ENCODE measurements at regions not wholly inside any gene's neighbourhood (a gene's known extent, or its start where the extent isn't known, plus 50 kb on each side); places are given as distances from the start of the nearest gene placed in this dataset.

GRCh38 chr2:6764968-6765723, 100.6 kb downstream of the CMPK2 start:
- H3K9me3 ChIP-seq (ENCODE audit: control insufficient read depth, insufficient read depth, low read depth, low read length) = no peaks in the 10 kb centered on the region
- in situ Hi-C loops (cut with HindIII; ENCODE audit: low pct_unique_long_range_greater_than_20kb, low sequenced_read_pairs) (no loop called here), intact Hi-C loops (cut with micrococcal nuclease; ENCODE audit: unreplicated experiment) (no loop called here)
- BruUV-seq (replicated peaks) = no TSS peak
- DNase-seq (ENCODE audit: low read depth, low spot score) = no peak
- CTCF ChIA-PET = no interaction called here
- no peak overlapping the region for H3K4me3 ChIP-seq (ENCODE audit: low read depth in 2 of 2, low read length in 2 of 2)
- no peaks in the 10 kb centered on the region for H3K36me3 ChIP-seq (ENCODE audit: control insufficient read depth, insufficient read depth, low read length)
- H3K27ac ChIP-seq (ENCODE audit: low read length) = no peak overlapping the region
- ATAC-seq = no peak
- TF ChIP-seq REST (IDR thresholded peaks at IDR 0.05; ENCODE audit: insufficient read depth in 1 of 2, low read depth in 2 of 2, low read length in 1 of 2) (no peak), TCF7L2 (IDR thresholded peaks at IDR 0.05; ENCODE audit: low read depth, low read length) (no peak), SIN3A (IDR thresholded peaks at IDR 0.05; ENCODE audit: borderline replicate concordance, insufficient read depth, low read depth, low read length) (no peak), POLR2AphosphoS5 (IDR thresholded peaks at IDR 0.05; ENCODE audit: low read depth, low read length) (no peak), CTCF (IDR thresholded peaks at IDR 0.05) (no peak)
- H3K27me3 ChIP-seq (ENCODE audit: control insufficient read depth, insufficient read depth, low read length) = no peaks in the 10 kb centered on the region
- POLR2A ChIA-PET = no interaction called here
- no peaks in the 10 kb centered on the region for H3K4me1 ChIP-seq (ENCODE audit: control insufficient read depth, insufficient read depth, low read length)

- Histone ChIP-seq H3K9me3 (ENCODE audit: control insufficient read depth, insufficient read depth, low read depth, low read length) (no peaks in the 10 kb centered on the region), H3K36me3 (ENCODE audit: control insufficient read depth, insufficient read depth, low read length) (no peaks in the 10 kb centered on the region), H3K4me1 (ENCODE audit: control insufficient read depth, insufficient read depth, low read length) (no peaks in the 10 kb centered on the region), H3K4me3 (ENCODE audit: low read depth in 2 of 2, low read length in 2 of 2) (no peak overlapping the region), H3K27me3 (ENCODE audit: control insufficient read depth, insufficient read depth, low read length) (no peaks in the 10 kb centered on the region; the same call in 1 of the 2 replicates), H3K27ac (ENCODE audit: low read length) (no peak overlapping the region)
- ChIA-PET CTCF (no interaction called here), POLR2A (no interaction called here)
- in situ Hi-C loops (cut with HindIII; ENCODE audit: low pct_unique_long_range_greater_than_20kb, low sequenced_read_pairs) (no loop called here), intact Hi-C loops (cut with micrococcal nuclease; ENCODE audit: unreplicated experiment) (no loop called here)
- DNase-seq (ENCODE audit: low read depth, low spot score) (no peak), ATAC-seq (no peak)
- TF ChIP-seq TCF7L2 (IDR thresholded peaks at IDR 0.05; ENCODE audit: low read depth, low read length) (no peak), REST (IDR thresholded peaks at IDR 0.05; ENCODE audit: insufficient read depth in 1 of 2, low read depth in 2 of 2, low read length in 1 of 2) (no peak), CTCF (IDR thresholded peaks at IDR 0.05) (no peak), SIN3A (IDR thresholded peaks at IDR 0.05; ENCODE audit: borderline replicate concordance, insufficient read depth, low read depth, low read length) (no peak), POLR2AphosphoS5 (IDR thresholded peaks at IDR 0.05; ENCODE audit: low read depth, low read length) (no peak)
- no TSS peak for BruUV-seq (replicated peaks)
Measured at GRCh38 chr2:6769346-6769745, 96.4 kb downstream of the CMPK2 start.
